Type B pancreatic cell (in vitro differentiated cells): ENCODE measurements at regions not wholly inside any gene's neighbourhood (a gene's known extent, or its start where the extent isn't known, plus 50 kb on each side); places are given as distances from the start of the nearest gene placed in this dataset.

Experiments
- DNase-seq: peaks from one replicate; pipeline ENCODE4 v3.0.0; 2021; ENCODE audit warnings: mixed read lengths; ENCODE audit not compliant: unreplicated experiment; ENCODE audit errors: extremely low spot score
- H3K27ac Mint-ChIP-seq: 2 replicates; pipeline ENCODE4 v1.8.0; 2021; ENCODE audit warnings: mild to moderate bottlenecking, mixed read lengths
- H3K27me3 Mint-ChIP-seq: 2 replicates; pipeline ENCODE4 v1.8.0; 2021; ENCODE audit warnings: mixed read lengths
- H3K36me3 Mint-ChIP-seq: 2 replicates; pipeline ENCODE4 v1.8.0; 2021; ENCODE audit warnings: mixed read lengths
- H3K4me1 Mint-ChIP-seq: one replicate; pipeline ENCODE4 v1.8.0; 2021; ENCODE audit warnings: mixed read lengths; ENCODE audit not compliant: unreplicated experiment
- H3K4me3 Mint-ChIP-seq: 2 replicates; pipeline ENCODE4 v1.8.0; 2021; ENCODE audit warnings: mild to moderate bottlenecking, mixed read lengths
- H3K9me3 Mint-ChIP-seq: 2 replicates; pipeline ENCODE4 v1.8.0; 2021; ENCODE audit warnings: mixed read lengths
- CTCF ChIP-seq: fragments of 200-600 bp; sonication (generic); conservative IDR thresholded peaks from 2 replicates; pipeline ENCODE4 v1.5.0; 2021; ENCODE audit warnings: antibody characterized with exemption, mild to moderate bottlenecking

DNA sequence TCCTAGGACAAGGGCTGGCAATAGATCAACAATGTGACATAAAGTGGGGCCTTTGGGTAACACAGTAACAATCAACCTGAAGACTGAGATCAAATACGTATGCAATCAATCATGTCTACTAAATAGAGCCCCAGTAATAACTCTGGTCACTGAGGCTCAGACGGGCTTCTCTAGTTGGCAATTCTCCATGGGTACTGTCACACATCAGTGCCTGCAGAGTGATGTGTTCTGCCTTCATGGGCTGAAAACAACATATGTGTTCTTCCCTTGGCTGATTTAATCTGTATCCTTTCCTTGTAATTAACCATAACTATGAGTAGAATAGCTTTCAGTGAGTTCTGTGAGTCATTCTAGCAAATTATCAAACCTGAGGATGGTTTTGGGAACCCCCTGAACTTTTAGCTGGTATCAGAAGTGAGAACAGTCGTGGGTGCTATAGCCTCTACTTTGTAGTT lies 113.6 kb downstream of the TMCO5A start:
- Mint-ChIP-seq H3K4me3 (no peak overlapping the region), H3K4me1 (peaks cover 38% of the 10 kb centered on the region), H3K9me3 (peaks cover 7% of the 10 kb centered on the region), H3K27me3 (no peaks in the 10 kb centered on the region), H3K27ac (no peak overlapping the region), H3K36me3 (no peaks in the 10 kb centered on the region)
- TF ChIP-seq CTCF, result no peak
- no peak for DNase-seq

DNA sequence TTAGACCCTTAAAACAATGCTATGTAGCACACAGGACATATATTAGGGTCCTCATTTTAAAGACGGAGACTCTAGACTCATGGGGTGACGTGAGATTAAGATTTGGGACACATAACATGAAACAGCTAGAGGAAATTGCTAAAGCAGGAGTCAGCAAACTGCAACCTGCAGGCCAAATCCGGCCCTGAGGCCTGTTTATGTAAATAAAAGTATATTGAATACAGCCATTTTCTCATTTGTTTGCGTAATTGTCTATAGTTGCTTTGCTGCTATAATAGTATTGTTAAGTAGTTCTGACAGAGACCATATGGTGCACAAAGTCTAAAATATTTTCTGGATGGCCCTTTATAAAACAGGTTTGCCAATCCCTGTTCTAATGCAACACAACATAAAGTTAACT lies 115.5 kb downstream of the TMCO5A start:
- Mint-ChIP-seq H3K36me3 (no peaks in the 10 kb centered on the region), H3K27ac (no peak overlapping the region), H3K4me1 (peaks cover 38% of the 10 kb centered on the region), H3K4me3 (no peak overlapping the region), H3K27me3 (no peaks in the 10 kb centered on the region), H3K9me3 (peaks cover 7% of the 10 kb centered on the region)
- no peak for DNase-seq
- TF ChIP-seq CTCF, result no peak

DNA sequence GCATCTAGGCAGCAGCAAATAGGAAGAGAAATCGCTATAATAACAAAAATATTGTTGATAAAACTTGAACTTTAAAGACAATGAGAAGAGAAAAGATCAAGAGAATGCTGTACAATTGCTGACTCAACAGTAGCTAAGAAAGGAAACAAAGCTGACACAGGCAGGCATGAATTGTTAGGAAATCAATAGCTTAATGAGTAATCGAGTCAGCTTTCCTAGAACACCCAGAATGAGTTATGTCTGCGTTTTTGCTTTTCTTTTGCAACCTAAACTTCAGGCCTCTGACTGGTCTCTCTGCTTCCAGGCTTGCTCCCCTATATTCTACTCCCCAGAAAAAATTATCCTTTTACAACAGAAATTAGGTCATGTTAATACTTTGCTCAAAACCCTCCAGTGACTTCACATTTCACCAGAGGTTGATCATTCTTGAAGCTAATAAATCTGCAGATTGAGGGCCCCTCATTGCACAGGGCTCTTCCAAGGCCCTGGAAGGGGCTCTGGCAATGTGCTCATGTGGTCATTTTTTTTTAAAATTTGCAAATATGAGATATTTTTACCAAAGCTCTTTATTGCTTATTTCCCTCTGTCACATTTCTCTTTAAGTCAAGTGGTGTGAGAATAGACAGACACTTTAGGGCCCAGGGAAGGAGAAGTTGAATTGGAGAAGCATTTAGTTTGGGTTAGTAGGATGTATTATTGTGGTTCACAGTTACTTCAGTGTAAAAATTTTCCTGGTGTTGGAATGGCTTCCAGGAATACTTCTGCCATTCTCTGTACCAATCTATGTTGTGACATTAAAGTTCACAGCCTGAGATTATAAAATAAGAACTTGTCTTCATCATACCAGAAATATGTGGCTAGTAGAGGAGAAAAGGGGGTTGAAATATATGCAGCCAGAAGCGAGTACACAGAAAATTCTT lies 116.3 kb downstream of the TMCO5A start:
- TF ChIP-seq CTCF, result no peak
- no peak for DNase-seq
- Mint-ChIP-seq H3K4me1 (peaks cover 34% of the 10 kb centered on the region), H3K36me3 (no peaks in the 10 kb centered on the region), H3K9me3 (peaks cover 14% of the 10 kb centered on the region), H3K27ac (no peak overlapping the region), H3K4me3 (no peak overlapping the region), H3K27me3 (no peaks in the 10 kb centered on the region)

GRCh38 chr15:38053205-38053604 lies 118.8 kb downstream of the TMCO5A start:
- H3K27me3 Mint-ChIP-seq, result no peaks in the 10 kb centered on the region
- H3K36me3 Mint-ChIP-seq, result no peaks in the 10 kb centered on the region
- H3K4me3 Mint-ChIP-seq, result no peak overlapping the region
- no peak overlapping the region for H3K27ac Mint-ChIP-seq
- peaks cover 25% of the 10 kb centered on the region for H3K4me1 Mint-ChIP-seq
- DNase-seq, result no peak
- TF ChIP-seq CTCF, result no peak
- H3K9me3 Mint-ChIP-seq, result peaks cover 8% of the 10 kb centered on the region

GRCh38 chr15:38053776-38054175 lies 119.3 kb downstream of the TMCO5A start:
- no peak overlapping the region for H3K4me3 Mint-ChIP-seq
- DNase-seq, result no peak
- H3K4me1 Mint-ChIP-seq, result peaks cover 27% of the 10 kb centered on the region
- no peaks in the 10 kb centered on the region for H3K36me3 Mint-ChIP-seq
- H3K9me3 Mint-ChIP-seq, result peaks cover 8% of the 10 kb centered on the region
- no peak overlapping the region for H3K27ac Mint-ChIP-seq
- H3K27me3 Mint-ChIP-seq, result no peaks in the 10 kb centered on the region
- TF ChIP-seq CTCF, result no peak
